MM.1S (cell line): ENCODE measurements at regions not wholly inside any gene's neighbourhood (a gene's known extent, or its start where the extent isn't known, plus 50 kb on each side); places are given as distances from the start of the nearest gene placed in this dataset.

ENCODE experiments used
- DNase-seq: peaks from one replicate; pipeline ENCODE4 v3.0.0-alpha.2; 2015
- H2AFZ ChIP-seq: fragments of 300-600 bp; sonication (generic); 2 replicates; pipeline ENCODE4 v1.6.0; 2016; ENCODE audit warnings: antibody characterized with exemption, low read length
- H3F3A ChIP-seq: fragments of 300-600 bp; sonication (generic); 2 replicates; pipeline ENCODE4 v1.6.1; 2016; ENCODE audit warnings: mild to moderate bottlenecking, antibody characterized with exemption, low read length, moderate library complexity, mixed read lengths; ENCODE audit not compliant: insufficient read depth
- H3K27ac ChIP-seq: fragments of 300-600 bp; sonication (generic); 2 replicates; pipeline ENCODE4 v1.5.1; 2016; ENCODE audit warnings: mild to moderate bottlenecking, low read length
- H3K27me3 ChIP-seq: fragments of 300-600 bp; sonication (generic); replicated peaks from 2 replicates; pipeline ENCODE4 v1.6.0; 2016; ENCODE audit warnings: low read length; ENCODE audit not compliant: insufficient read depth
- H3K36me3 ChIP-seq: fragments of 300-600 bp; sonication (generic); replicated peaks from 2 replicates; pipeline ENCODE4 v1.6.1; 2016; ENCODE audit warnings: mild to moderate bottlenecking, low read length, mixed read lengths; ENCODE audit not compliant: insufficient read depth
- H3K4me1 ChIP-seq: fragments of 300-600 bp; sonication (generic); 2 replicates; pipeline ENCODE4 v1.6.1; 2016; ENCODE audit warnings: low read length, mixed read lengths
- H3K4me2 ChIP-seq: fragments of 300-600 bp; sonication (generic); 2 replicates; pipeline ENCODE4 v1.6.0; 2016; ENCODE audit warnings: low read depth, low read length
- H3K4me3 ChIP-seq: fragments of 300-600 bp; sonication (generic); 2 replicates; pipeline ENCODE4 v1.5.1; 2016; ENCODE audit warnings: low read length, mixed read lengths
- H3K79me2 ChIP-seq: fragments of 300-600 bp; sonication (generic); 2 replicates; pipeline ENCODE4 v1.6.1; 2016; ENCODE audit warnings: mixed run types, low read length, mixed read lengths
- H3K9ac ChIP-seq: fragments of 300-600 bp; sonication (generic); 2 replicates; pipeline ENCODE4 v1.6.1; 2016; ENCODE audit warnings: low read length, mixed read lengths
- H3K9me2 ChIP-seq: fragments of 300-600 bp; sonication (generic); replicated peaks from 2 replicates; pipeline ENCODE4 v1.6.1; 2016; ENCODE audit warnings: mild to moderate bottlenecking, low read length, mixed read lengths; ENCODE audit not compliant: insufficient read depth
- H3K9me3 ChIP-seq: fragments of 300-600 bp; sonication (generic); replicated peaks from 2 replicates; pipeline ENCODE4 v1.6.1; 2016; ENCODE audit warnings: mild to moderate bottlenecking, low read length, mixed read lengths; ENCODE audit not compliant: insufficient read depth
- H4K20me1 ChIP-seq: fragments of 300-600 bp; sonication (generic); 2 replicates; pipeline ENCODE4 v1.6.1; 2016; ENCODE audit warnings: mild to moderate bottlenecking, low read length, moderate library complexity, mixed read lengths; ENCODE audit not compliant: insufficient read depth
- CTCF ChIP-seq: fragments of 300-600 bp; sonication (generic); IDR thresholded peaks from 2 replicates; pipeline ENCODE4 v1.5.1; 2016; ENCODE audit warnings: antibody characterized with exemption, low read length, mixed read lengths
- EZH2 ChIP-seq: fragments of 300-600 bp; sonication (generic); optimal IDR thresholded peaks from 2 replicates; pipeline ENCODE3; 2017; ENCODE audit warnings: low read depth, mild to moderate bottlenecking, antibody characterized with exemption, low read length, mixed read lengths
- EZH2phosphoT487 ChIP-seq: fragments of 300-600 bp; sonication (generic); IDR thresholded peaks from 2 replicates; pipeline ENCODE4 v1.6.1; 2018; ENCODE audit warnings: antibody characterized with exemption, low read length

- Histone ChIP-seq H3K27ac (no peak overlapping the region), H3K79me2 (no peaks in the 10 kb centered on the region), H3K9me3 (no peaks in the 10 kb centered on the region), H3K4me2 (no peak overlapping the region), H3K36me3 (no peaks in the 10 kb centered on the region), H3F3A (no peaks in the 10 kb centered on the region), H3K9ac (no peak overlapping the region), H3K4me1 (no peaks in the 10 kb centered on the region), H3K9me2 (no peaks in the 10 kb centered on the region), H4K20me1 (no peaks in the 10 kb centered on the region), H3K27me3 (no peaks in the 10 kb centered on the region), H3K4me3 (no peak overlapping the region), H2AFZ (no peak overlapping the region)
- DNase-seq: no peak
- TF ChIP-seq CTCF: no peak
- TF ChIP-seq EZH2phosphoT487: no peak
- TF ChIP-seq EZH2: no peak
These were observed 994.1 kb upstream of the TMEM132C start for GRCh38 chr12:127272864-127273263.

GRCh38 chr12:127273626-127274025, 993.3 kb upstream of the TMEM132C start:
- no peaks in the 10 kb centered on the region for H3K9me2 ChIP-seq
- no peak for DNase-seq
- no peaks in the 10 kb centered on the region for H3K79me2 ChIP-seq
- no peaks in the 10 kb centered on the region for H3K4me1 ChIP-seq
- no peak overlapping the region for H3K9ac ChIP-seq
- TF ChIP-seq EZH2phosphoT487 (no peak), CTCF (no peak), EZH2 (no peak)
- H3K36me3 ChIP-seq: no peaks in the 10 kb centered on the region
- no peaks in the 10 kb centered on the region for H4K20me1 ChIP-seq
- no peaks in the 10 kb centered on the region for H3K9me3 ChIP-seq
- H3K4me3 ChIP-seq: no peak overlapping the region
- no peak overlapping the region for H3K27ac ChIP-seq
- no peaks in the 10 kb centered on the region for H3K27me3 ChIP-seq
- H3F3A ChIP-seq: no peaks in the 10 kb centered on the region
- H3K4me2 ChIP-seq: no peak overlapping the region
- no peak overlapping the region for H2AFZ ChIP-seq

GRCh38 chr12:127275416-127275815, 991.6 kb upstream of the TMEM132C start:
- DNase-seq: no peak
- TF ChIP-seq EZH2phosphoT487 (no peak), CTCF (no peak), EZH2 (no peak)
- Histone ChIP-seq H3K4me1 (no peaks in the 10 kb centered on the region), H2AFZ (no peak overlapping the region), H3K9me2 (no peaks in the 10 kb centered on the region), H3K4me2 (no peak overlapping the region), H3K9ac (no peak overlapping the region), H3K9me3 (no peaks in the 10 kb centered on the region), H4K20me1 (no peaks in the 10 kb centered on the region), H3K36me3 (no peaks in the 10 kb centered on the region), H3K4me3 (no peak overlapping the region), H3K27me3 (no peaks in the 10 kb centered on the region), H3K79me2 (no peaks in the 10 kb centered on the region), H3K27ac (no peak overlapping the region), H3F3A (no peaks in the 10 kb centered on the region)
